ENCODE measurements at regions not wholly inside any gene's neighbourhood (a gene's known extent, or its start where the extent isn't known, plus 50 kb on each side); places are given as distances from the start of the nearest gene placed in this dataset.
"Not testable (repeated sequence)": the region's sequence is repeated elsewhere in the genome, so short reads cannot be mapped to it uniquely, and the experiment has no call there.

- ATAC-seq (ENCODE audit: low FRiP score in 2 of 2) (no peak), DNase-seq (no peak)
- WGBS, 2 donors, result 82 to 83% methylated on average over 3 to 4 of the region's 4 CpGs
Observed at GRCh38 chr9:85332487-85332886, 409.3 kb downstream of the AGTPBP1 start.

GRCh38 chr9:85331626-85332025 lies 410.1 kb downstream of the AGTPBP1 start:
- ATAC-seq (ENCODE audit: low FRiP score in 2 of 2) (no peak), DNase-seq (no peak)
- no peaks in the 10 kb centered on the region for H3K27me3 ChIP-seq
- no peaks in the 10 kb centered on the region for H3K36me3 ChIP-seq
- TF ChIP-seq CTCF (IDR thresholded peaks at IDR 0.05) (no peak), POLR2A (IDR thresholded peaks at IDR 0.05) (no peak), POLR2AphosphoS5 (IDR thresholded peaks at IDR 0.05) (no peak), EP300 (IDR thresholded peaks at IDR 0.05) (no peak)
- WGBS, 2 donors, result 23 to 39% methylated on average over 1 of the region's 1 CpG
- no peaks in the 10 kb centered on the region for H3K9me3 ChIP-seq
- H3K27ac ChIP-seq, result no peak overlapping the region
- no peaks in the 10 kb centered on the region for H3K4me1 ChIP-seq
- no peak overlapping the region for H3K4me3 ChIP-seq

More at GRCh38 chr9:85332487-85332886, 409.3 kb downstream of the AGTPBP1 start:
- H3K36me3 ChIP-seq, result no peaks in the 10 kb centered on the region
- H3K27me3 ChIP-seq, result no peaks in the 10 kb centered on the region
- H3K4me3 ChIP-seq, result no peak overlapping the region
- H3K9me3 ChIP-seq, result no peaks in the 10 kb centered on the region
- TF ChIP-seq EP300 (IDR thresholded peaks at IDR 0.05) (no peak), POLR2AphosphoS5 (IDR thresholded peaks at IDR 0.05) (no peak), POLR2A (IDR thresholded peaks at IDR 0.05) (no peak), CTCF (IDR thresholded peaks at IDR 0.05) (no peak)
- no peak overlapping the region for H3K27ac ChIP-seq
- no peaks in the 10 kb centered on the region for H3K4me1 ChIP-seq

- TF ChIP-seq POLR2A (IDR thresholded peaks at IDR 0.05) (no peak), EP300 (IDR thresholded peaks at IDR 0.05) (no peak), POLR2AphosphoS5 (IDR thresholded peaks at IDR 0.05) (no peak), CTCF (IDR thresholded peaks at IDR 0.05) (no peak)
- H3K27me3 ChIP-seq, result no peaks in the 10 kb centered on the region
- no peak overlapping the region for H3K27ac ChIP-seq
- no peaks in the 10 kb centered on the region for H3K36me3 ChIP-seq
- ATAC-seq (ENCODE audit: low FRiP score in 2 of 2) (no peak), DNase-seq (no peak)
- no peak overlapping the region for H3K4me3 ChIP-seq
- no peaks in the 10 kb centered on the region for H3K4me1 ChIP-seq
- peaks cover 0 to 4% (median 2%) of the 10 kb centered on the region in 4 donors for H3K9me3 ChIP-seq
- WGBS, 2 donors, result 66 to 72% methylated on average over 4 of the region's 4 CpGs
Observed at GRCh38 chr9:85322592-85322991, 419.2 kb downstream of the AGTPBP1 start.

GRCh38 chr9:85321561-85321960 lies 420.2 kb downstream of the AGTPBP1 start:
- WGBS, 2 donors, result 76% methylated on average over 5 of the region's 5 CpGs
- no peak overlapping the region for H3K27ac ChIP-seq
- H3K9me3 ChIP-seq, result peaks cover 0 to 4% (median 2%) of the 10 kb centered on the region in 4 donors
- no peak overlapping the region for H3K4me3 ChIP-seq
- no peaks in the 10 kb centered on the region for H3K27me3 ChIP-seq
- ATAC-seq (ENCODE audit: low FRiP score in 2 of 2) (no peak), DNase-seq (no peak)
- H3K36me3 ChIP-seq, result no peaks in the 10 kb centered on the region
- TF ChIP-seq POLR2AphosphoS5 (IDR thresholded peaks at IDR 0.05), result no peak
- TF ChIP-seq EP300 (IDR thresholded peaks at IDR 0.05), result no peak
- no peak for TF ChIP-seq CTCF (IDR thresholded peaks at IDR 0.05)
- no peak for TF ChIP-seq POLR2A (IDR thresholded peaks at IDR 0.05)
- H3K4me1 ChIP-seq, result no peaks in the 10 kb centered on the region

- WGBS, 2 donors, result 85 to 92% methylated on average over 2 of the region's 2 CpGs
- DNase-seq (no peak), ATAC-seq (ENCODE audit: low FRiP score in 2 of 2) (no peak)
- no peaks in the 10 kb centered on the region for H3K4me1 ChIP-seq
- no peaks in the 10 kb centered on the region for H3K27me3 ChIP-seq
- H3K27ac ChIP-seq, result no peak overlapping the region
- no peak overlapping the region for H3K4me3 ChIP-seq
- TF ChIP-seq CTCF (IDR thresholded peaks at IDR 0.05) (no peak), EP300 (IDR thresholded peaks at IDR 0.05) (no peak), POLR2AphosphoS5 (IDR thresholded peaks at IDR 0.05) (no peak), POLR2A (IDR thresholded peaks at IDR 0.05) (no peak)
- peaks cover 0 to 5% (median 0%) of the 10 kb centered on the region in 4 donors for H3K9me3 ChIP-seq
- H3K36me3 ChIP-seq, result no peaks in the 10 kb centered on the region
Observed at GRCh38 chr9:85319936-85320656, 421.7 kb downstream of the AGTPBP1 start.

- WGBS, 2 donors, result 89 to 90% methylated on average over 2 of the region's 2 CpGs
- ATAC-seq (ENCODE audit: low FRiP score in 2 of 2); H3K36me3 ChIP-seq; DNase-seq; H3K27ac ChIP-seq; H3K4me1 ChIP-seq; H3K4me3 ChIP-seq; H3K27me3 ChIP-seq: not testable (repeated sequence)
- peaks cover 0 to 11% (median 2%) of the 10 kb centered on the region in 4 donors for H3K9me3 ChIP-seq
Observed at GRCh38 chr9:85315535-85315934, 426.2 kb downstream of the AGTPBP1 start.
